ENCODE measurements at regions not wholly inside any gene's neighbourhood (a gene's known extent, or its start where the extent isn't known, plus 50 kb on each side); places are given as distances from the start of the nearest gene placed in this dataset.

DNA sequence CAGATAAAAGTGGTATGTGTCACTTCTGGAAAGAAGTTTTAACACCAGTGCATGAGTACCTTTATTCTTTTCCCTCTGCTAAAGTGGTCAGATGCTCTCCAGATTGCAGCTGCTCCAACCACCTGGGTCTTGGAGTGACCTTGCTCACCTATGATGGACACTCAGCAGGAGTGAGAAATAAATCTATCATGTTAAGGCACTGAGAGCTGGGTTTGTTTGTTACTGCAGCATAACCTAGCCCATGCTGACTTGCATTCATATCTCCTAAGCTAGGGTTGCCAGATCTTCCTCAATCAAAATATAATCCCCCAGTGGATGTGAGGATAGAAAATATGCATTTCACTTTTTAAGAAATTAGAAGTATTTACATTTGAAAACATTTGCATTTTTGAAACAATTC lies 295.9 kb downstream of the AGTPBP1 start:
- Histone ChIP-seq H3K79me2 (ENCODE audit: insufficient read depth, low read depth, low read length) (no peaks in the 10 kb centered on the region), H3K36me3 (ENCODE audit: insufficient read depth, low read length) (no peaks in the 10 kb centered on the region), H3K4me1 (ENCODE audit: insufficient read depth, low read length, poor library complexity, severe bottlenecking) (no peaks in the 10 kb centered on the region), H3K27ac (ENCODE audit: low read depth, low read length, poor library complexity, severe bottlenecking) (no peak overlapping the region), H3K4me3 (ENCODE audit: low read depth, low read length, poor library complexity, severe bottlenecking) (no peak overlapping the region), H3K9me3 (ENCODE audit: low read length) (no peaks in the 10 kb centered on the region), H3K9me2 (ENCODE audit: insufficient read depth, low read length) (no peaks in the 10 kb centered on the region), H4K20me1 (ENCODE audit: insufficient read depth, low read length) (no peaks in the 10 kb centered on the region), H3K4me2 (ENCODE audit: low read length) (no peak overlapping the region), H2AFZ (ENCODE audit: low read length) (no peak overlapping the region)
- no peak for DNase-seq (ENCODE audit: low spot score)
- ChIA-PET POLR2A (no interaction called here), CTCF (ENCODE audit: unreplicated experiment) (no interaction called here)
- BruUV-seq (replicated peaks), result no TSS peak
- intact Hi-C loops (cut with micrococcal nuclease; ENCODE audit: unreplicated experiment), result no loop called here
- TF ChIP-seq EZH2phosphoT487 (IDR thresholded peaks at IDR 0.05; ENCODE audit: borderline replicate concordance, low read depth, low read length), result no peak
- TF ChIP-seq, protein P1, sequence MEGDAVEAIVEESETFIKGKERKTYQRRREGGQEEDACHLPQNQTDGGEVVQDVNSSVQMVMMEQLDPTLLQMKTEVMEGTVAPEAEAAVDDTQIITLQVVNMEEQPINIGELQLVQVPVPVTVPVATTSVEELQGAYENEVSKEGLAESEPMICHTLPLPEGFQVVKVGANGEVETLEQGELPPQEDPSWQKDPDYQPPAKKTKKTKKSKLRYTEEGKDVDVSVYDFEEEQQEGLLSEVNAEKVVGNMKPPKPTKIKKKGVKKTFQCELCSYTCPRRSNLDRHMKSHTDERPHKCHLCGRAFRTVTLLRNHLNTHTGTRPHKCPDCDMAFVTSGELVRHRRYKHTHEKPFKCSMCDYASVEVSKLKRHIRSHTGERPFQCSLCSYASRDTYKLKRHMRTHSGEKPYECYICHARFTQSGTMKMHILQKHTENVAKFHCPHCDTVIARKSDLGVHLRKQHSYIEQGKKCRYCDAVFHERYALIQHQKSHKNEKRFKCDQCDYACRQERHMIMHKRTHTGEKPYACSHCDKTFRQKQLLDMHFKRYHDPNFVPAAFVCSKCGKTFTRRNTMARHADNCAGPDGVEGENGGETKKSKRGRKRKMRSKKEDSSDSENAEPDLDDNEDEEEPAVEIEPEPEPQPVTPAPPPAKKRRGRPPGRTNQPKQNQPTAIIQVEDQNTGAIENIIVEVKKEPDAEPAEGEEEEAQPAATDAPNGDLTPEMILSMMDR (conservative IDR thresholded peaks at IDR 0.05; ENCODE audit: low read length), result no peak

DNA sequence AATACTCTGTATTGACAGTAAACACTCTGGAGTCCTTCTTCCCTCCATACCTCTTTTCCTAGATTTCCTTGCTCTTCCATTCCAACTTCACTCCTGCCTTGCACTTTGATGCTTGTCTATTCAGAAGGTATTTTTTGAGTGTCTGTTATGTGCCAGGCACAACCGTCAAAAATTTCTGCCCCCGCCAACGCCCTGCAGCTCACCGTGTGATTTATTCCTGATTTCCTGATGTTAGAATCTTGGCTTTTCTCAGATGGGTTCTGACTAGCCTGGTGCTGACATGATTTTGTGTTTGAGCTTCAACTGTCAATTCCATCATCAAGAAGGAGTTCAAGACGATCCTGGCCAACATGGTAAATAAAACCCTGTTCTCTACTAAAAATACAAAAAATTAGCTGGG lies 297.5 kb downstream of the AGTPBP1 start:
- no peak overlapping the region for H3K4me2 ChIP-seq (ENCODE audit: low read length)
- H3K79me2 ChIP-seq (ENCODE audit: insufficient read depth, low read depth, low read length), result no peaks in the 10 kb centered on the region
- no peak overlapping the region for H2AFZ ChIP-seq (ENCODE audit: low read length)
- no TSS peak for BruUV-seq (replicated peaks)
- intact Hi-C loops (cut with micrococcal nuclease; ENCODE audit: unreplicated experiment), result no loop called here
- no peaks in the 10 kb centered on the region for H3K4me1 ChIP-seq (ENCODE audit: insufficient read depth, low read length, poor library complexity, severe bottlenecking)
- CTCF ChIA-PET (ENCODE audit: unreplicated experiment), result no interaction called here
- no peaks in the 10 kb centered on the region for H4K20me1 ChIP-seq (ENCODE audit: insufficient read depth, low read length)
- no peak overlapping the region for H3K4me3 ChIP-seq (ENCODE audit: low read depth, low read length, poor library complexity, severe bottlenecking)
- no peaks in the 10 kb centered on the region for H3K9me2 ChIP-seq (ENCODE audit: insufficient read depth, low read length)
- no peak overlapping the region for H3K27ac ChIP-seq (ENCODE audit: low read depth, low read length, poor library complexity, severe bottlenecking)
- no peaks in the 10 kb centered on the region for H3K36me3 ChIP-seq (ENCODE audit: insufficient read depth, low read length)
- DNase-seq (ENCODE audit: low spot score), result no peak
- no peaks in the 10 kb centered on the region for H3K9me3 ChIP-seq (ENCODE audit: low read length)
- POLR2A ChIA-PET, result no interaction called here
- TF ChIP-seq EZH2phosphoT487 (IDR thresholded peaks at IDR 0.05; ENCODE audit: borderline replicate concordance, low read depth, low read length), result no peak
- TF ChIP-seq, protein P1 (conservative IDR thresholded peaks at IDR 0.05; ENCODE audit: low read length), result no peak

DNA sequence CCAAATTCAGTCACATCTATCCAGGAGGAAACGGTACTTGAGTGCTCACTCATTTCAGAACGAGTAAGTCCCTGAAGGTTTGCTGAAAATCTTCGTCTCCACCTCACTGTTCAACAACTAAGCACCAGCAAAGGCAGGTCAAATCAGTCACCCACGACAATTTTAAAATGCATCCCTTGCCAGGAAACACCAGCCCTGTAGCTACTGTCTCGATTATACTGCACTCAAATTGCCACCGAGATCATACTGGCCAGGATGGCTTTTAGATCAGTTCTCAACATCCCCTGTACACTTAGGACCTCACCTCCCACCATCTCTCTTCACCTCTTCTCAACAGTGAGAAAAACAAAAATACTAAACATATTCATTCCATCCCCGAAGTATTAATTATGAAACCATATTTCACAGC lies 298.6 kb downstream of the AGTPBP1 start:
- intact Hi-C loops (cut with micrococcal nuclease; ENCODE audit: unreplicated experiment), result no loop called here
- no peaks in the 10 kb centered on the region for H3K4me1 ChIP-seq (ENCODE audit: insufficient read depth, low read length, poor library complexity, severe bottlenecking)
- H3K79me2 ChIP-seq (ENCODE audit: insufficient read depth, low read depth, low read length), result no peaks in the 10 kb centered on the region
- no peaks in the 10 kb centered on the region for H3K36me3 ChIP-seq (ENCODE audit: insufficient read depth, low read length)
- H3K4me2 ChIP-seq (ENCODE audit: low read length), result no peak overlapping the region
- no peak overlapping the region for H2AFZ ChIP-seq (ENCODE audit: low read length)
- H3K9me2 ChIP-seq (ENCODE audit: insufficient read depth, low read length), result no peaks in the 10 kb centered on the region
- no peak for DNase-seq (ENCODE audit: low spot score)
- H4K20me1 ChIP-seq (ENCODE audit: insufficient read depth, low read length), result no peaks in the 10 kb centered on the region
- BruUV-seq (replicated peaks), result no TSS peak
- no peaks in the 10 kb centered on the region for H3K9me3 ChIP-seq (ENCODE audit: low read length)
- ChIA-PET CTCF (ENCODE audit: unreplicated experiment) (no interaction called here), POLR2A (interaction anchor here (0.6 kb wide), 1 partner anchor 683 kb away, joined by 3 read pairs; no protein-coding TSS in a partner anchor)
- no peak overlapping the region for H3K4me3 ChIP-seq (ENCODE audit: low read depth, low read length, poor library complexity, severe bottlenecking)
- no peak for TF ChIP-seq EZH2phosphoT487 (IDR thresholded peaks at IDR 0.05; ENCODE audit: borderline replicate concordance, low read depth, low read length)
- TF ChIP-seq, protein P1 (conservative IDR thresholded peaks at IDR 0.05; ENCODE audit: low read length), result no peak
- H3K27ac ChIP-seq (ENCODE audit: low read depth, low read length, poor library complexity, severe bottlenecking), result no peak overlapping the region
